ENCODE measurements at regions not wholly inside any gene's neighbourhood (a gene's known extent, or its start where the extent isn't known, plus 50 kb on each side); places are given as distances from the start of the nearest gene placed in this dataset.

GRCh38 chr13:57969951-57970350, 338.4 kb downstream of the PCDH17 start:
- no peak overlapping the region for H3K4me3 Mint-ChIP-seq
- no peak for ATAC-seq
- DNase-seq = no peak
- H3K4me1 Mint-ChIP-seq = no peaks in the 10 kb centered on the region
- H3K27ac Mint-ChIP-seq = no peak overlapping the region
- H3K9me3 Mint-ChIP-seq = peaks cover 16 to 55% of the 10 kb centered on the region in 2 donors
- H3K27me3 Mint-ChIP-seq = no peaks in the 10 kb centered on the region

- DNase-seq = no peak
- Mint-ChIP-seq H3K9me3 (peaks cover 16 to 55% of the 10 kb centered on the region in 2 donors), H3K4me1 (no peaks in the 10 kb centered on the region), H3K4me3 (no peak overlapping the region), H3K27me3 (no peaks in the 10 kb centered on the region), H3K27ac (no peak overlapping the region)
- no peak for ATAC-seq
Observed at GRCh38 chr13:57970404-57970803, 338.9 kb downstream of the PCDH17 start.

GRCh38 chr13:57982782-57983181, 351.2 kb downstream of the PCDH17 start:
- Mint-ChIP-seq H3K9me3 (peaks cover 21 to 24% of the 10 kb centered on the region in 2 donors), H3K4me1 (no peaks in the 10 kb centered on the region), H3K27me3 (no peaks in the 10 kb centered on the region), H3K27ac (no peak overlapping the region), H3K4me3 (no peak overlapping the region)
- DNase-seq = no peak
- ATAC-seq = no peak

- no peaks in the 10 kb centered on the region for H3K27me3 Mint-ChIP-seq
- no peak overlapping the region for H3K27ac Mint-ChIP-seq
- no peak for ATAC-seq
- H3K4me3 Mint-ChIP-seq = no peak overlapping the region
- DNase-seq = no peak
- H3K4me1 Mint-ChIP-seq = no peaks in the 10 kb centered on the region
- H3K9me3 Mint-ChIP-seq = peaks cover 24 to 25% of the 10 kb centered on the region in 2 donors
Observed at GRCh38 chr13:57988276-57988675, 356.7 kb downstream of the PCDH17 start.

- no peaks in the 10 kb centered on the region for H3K4me1 Mint-ChIP-seq
- DNase-seq = no peak
- H3K27me3 Mint-ChIP-seq = no peaks in the 10 kb centered on the region
- no peak overlapping the region for H3K4me3 Mint-ChIP-seq
- H3K9me3 Mint-ChIP-seq = peaks cover 9 to 23% of the 10 kb centered on the region in 2 donors
- ATAC-seq = no peak
- H3K27ac Mint-ChIP-seq = no peak overlapping the region
Observed at GRCh38 chr13:57991041-57991440, 359.5 kb downstream of the PCDH17 start.

- H3K27ac Mint-ChIP-seq = no peak overlapping the region
- peaks cover 4 to 18% of the 10 kb centered on the region in 2 donors for H3K9me3 Mint-ChIP-seq
- ATAC-seq = no peak
Observed at GRCh38 chr13:57992416-57992815, 360.9 kb downstream of the PCDH17 start.

GRCh38 chr13:57996717-57997116, 365.2 kb downstream of the PCDH17 start:
- DNase-seq = no peak
- H3K4me1 Mint-ChIP-seq = no peaks in the 10 kb centered on the region
- no peaks in the 10 kb centered on the region for H3K27me3 Mint-ChIP-seq
- no peak for ATAC-seq
- H3K4me3 Mint-ChIP-seq = no peak overlapping the region
- H3K27ac Mint-ChIP-seq = no peak overlapping the region
- H3K9me3 Mint-ChIP-seq = peaks cover 8 to 28% of the 10 kb centered on the region in 2 donors

More at GRCh38 chr13:57992416-57992815, 360.9 kb downstream of the PCDH17 start:
- no peaks in the 10 kb centered on the region for H3K27me3 Mint-ChIP-seq
- no peak for DNase-seq
- no peaks in the 10 kb centered on the region for H3K4me1 Mint-ChIP-seq
- no peak overlapping the region for H3K4me3 Mint-ChIP-seq

- no peak for DNase-seq
- no peak overlapping the region for H3K4me3 Mint-ChIP-seq
- no peaks in the 10 kb centered on the region for H3K4me1 Mint-ChIP-seq
- peaks cover 0 to 10% of the 10 kb centered on the region in 2 donors for H3K9me3 Mint-ChIP-seq
- H3K27ac Mint-ChIP-seq = no peak overlapping the region
- no peak for ATAC-seq
- no peaks in the 10 kb centered on the region for H3K27me3 Mint-ChIP-seq
Observed at GRCh38 chr13:58004751-58005150, 373.2 kb downstream of the PCDH17 start.

- peaks cover 0 to 5% of the 10 kb centered on the region in 2 donors for H3K9me3 Mint-ChIP-seq
- no peak for DNase-seq
Observed at GRCh38 chr13:58018020-58018419, 386.5 kb downstream of the PCDH17 start.

GRCh38 chr13:58018865-58019264, 387.3 kb downstream of the PCDH17 start:
- Mint-ChIP-seq H3K9me3 (peaks cover 0 to 5% of the 10 kb centered on the region in 2 donors), H3K4me3 (no peak overlapping the region), H3K4me1 (no peaks in the 10 kb centered on the region), H3K27me3 (no peaks in the 10 kb centered on the region), H3K27ac (no peak overlapping the region)
- DNase-seq (no peak), ATAC-seq (no peak)

More at GRCh38 chr13:58018020-58018419, 386.5 kb downstream of the PCDH17 start:
- Mint-ChIP-seq H3K4me1 (no peaks in the 10 kb centered on the region), H3K27me3 (no peaks in the 10 kb centered on the region), H3K27ac (no peak overlapping the region), H3K4me3 (no peak overlapping the region)
- ATAC-seq = no peak

GRCh38 chr13:58024103-58024502, 392.6 kb downstream of the PCDH17 start:
- no peak for DNase-seq
- Mint-ChIP-seq H3K4me1 (no peaks in the 10 kb centered on the region), H3K9me3 (peaks cover 7 to 9% of the 10 kb centered on the region in 2 donors), H3K27me3 (no peaks in the 10 kb centered on the region), H3K27ac (no peak overlapping the region), H3K4me3 (no peak overlapping the region)
- ATAC-seq = no peak

- no peak for ATAC-seq
- peaks cover 7 to 9% of the 10 kb centered on the region in 2 donors for H3K9me3 Mint-ChIP-seq
- no peaks in the 10 kb centered on the region for H3K27me3 Mint-ChIP-seq
- H3K4me1 Mint-ChIP-seq = no peaks in the 10 kb centered on the region
- no peak overlapping the region for H3K4me3 Mint-ChIP-seq
- DNase-seq = no peak
- no peak overlapping the region for H3K27ac Mint-ChIP-seq
Observed at GRCh38 chr13:58025821-58026220, 394.3 kb downstream of the PCDH17 start.

- ATAC-seq = no peak
Observed at GRCh38 chr13:58032676-58033460, 401.3 kb downstream of the PCDH17 start.

GRCh38 chr13:58043971-58044370, 412.4 kb downstream of the PCDH17 start:
- no peak for DNase-seq
- Mint-ChIP-seq H3K9me3 (peaks cover 5 to 7% of the 10 kb centered on the region in 2 donors), H3K4me3 (no peak overlapping the region), H3K4me1 (no peaks in the 10 kb centered on the region), H3K27me3 (no peaks in the 10 kb centered on the region), H3K27ac (no peak overlapping the region)
- no peak for ATAC-seq

More at GRCh38 chr13:58032676-58033460, 401.3 kb downstream of the PCDH17 start:
- H3K4me3 Mint-ChIP-seq = no peak overlapping the region
- peaks cover 1 to 7% of the 10 kb centered on the region in 2 donors for H3K9me3 Mint-ChIP-seq
- H3K27me3 Mint-ChIP-seq = no peaks in the 10 kb centered on the region
- DNase-seq = no peak
- H3K27ac Mint-ChIP-seq = no peak overlapping the region
- H3K4me1 Mint-ChIP-seq = no peaks in the 10 kb centered on the region

GRCh38 chr13:58048670-58049069, 417.1 kb downstream of the PCDH17 start:
- H3K4me1 Mint-ChIP-seq = no peaks in the 10 kb centered on the region
- H3K27ac Mint-ChIP-seq = no peak overlapping the region
- DNase-seq (no peak), ATAC-seq (no peak)
- H3K4me3 Mint-ChIP-seq = no peak overlapping the region
- H3K27me3 Mint-ChIP-seq = no peaks in the 10 kb centered on the region
- H3K9me3 Mint-ChIP-seq = peaks cover 10 to 18% of the 10 kb centered on the region in 2 donors

GRCh38 chr13:58051396-58051795, 419.9 kb downstream of the PCDH17 start:
- H3K27ac Mint-ChIP-seq = no peak overlapping the region
- ATAC-seq (no peak), DNase-seq (no peak)
- no peaks in the 10 kb centered on the region for H3K4me1 Mint-ChIP-seq
- no peak overlapping the region for H3K4me3 Mint-ChIP-seq
- no peaks in the 10 kb centered on the region for H3K27me3 Mint-ChIP-seq
- H3K9me3 Mint-ChIP-seq = peaks cover 10 to 15% of the 10 kb centered on the region in 2 donors
